ENCODE measurements at regions not wholly inside any gene's neighbourhood (a gene's known extent, or its start where the extent isn't known, plus 50 kb on each side); places are given as distances from the start of the nearest gene placed in this dataset.

DNA sequence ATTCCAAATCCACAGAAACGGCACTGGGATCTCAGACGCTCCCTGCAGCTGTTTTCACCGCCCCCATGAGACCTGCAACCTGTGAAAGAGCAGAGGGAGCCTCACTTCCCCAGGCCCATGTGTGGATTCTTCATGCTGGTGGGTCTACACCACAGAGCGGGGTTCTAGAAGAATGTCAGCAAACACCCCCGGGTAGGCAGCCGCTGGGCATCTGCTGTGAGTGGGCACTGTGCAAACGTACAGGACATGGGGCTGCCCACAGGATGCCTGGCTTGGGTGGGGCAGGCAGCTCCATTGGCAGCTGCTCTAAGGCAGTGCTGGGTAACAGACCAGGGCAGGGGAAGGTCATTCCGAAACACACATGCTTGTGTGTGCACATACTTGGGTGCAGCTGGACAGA, 174.9 kb downstream of the RBFOX3 start:
- TF ChIP-seq, protein P1, sequence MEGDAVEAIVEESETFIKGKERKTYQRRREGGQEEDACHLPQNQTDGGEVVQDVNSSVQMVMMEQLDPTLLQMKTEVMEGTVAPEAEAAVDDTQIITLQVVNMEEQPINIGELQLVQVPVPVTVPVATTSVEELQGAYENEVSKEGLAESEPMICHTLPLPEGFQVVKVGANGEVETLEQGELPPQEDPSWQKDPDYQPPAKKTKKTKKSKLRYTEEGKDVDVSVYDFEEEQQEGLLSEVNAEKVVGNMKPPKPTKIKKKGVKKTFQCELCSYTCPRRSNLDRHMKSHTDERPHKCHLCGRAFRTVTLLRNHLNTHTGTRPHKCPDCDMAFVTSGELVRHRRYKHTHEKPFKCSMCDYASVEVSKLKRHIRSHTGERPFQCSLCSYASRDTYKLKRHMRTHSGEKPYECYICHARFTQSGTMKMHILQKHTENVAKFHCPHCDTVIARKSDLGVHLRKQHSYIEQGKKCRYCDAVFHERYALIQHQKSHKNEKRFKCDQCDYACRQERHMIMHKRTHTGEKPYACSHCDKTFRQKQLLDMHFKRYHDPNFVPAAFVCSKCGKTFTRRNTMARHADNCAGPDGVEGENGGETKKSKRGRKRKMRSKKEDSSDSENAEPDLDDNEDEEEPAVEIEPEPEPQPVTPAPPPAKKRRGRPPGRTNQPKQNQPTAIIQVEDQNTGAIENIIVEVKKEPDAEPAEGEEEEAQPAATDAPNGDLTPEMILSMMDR (IDR thresholded peaks at IDR 0.05), result no peak
- TF ChIP-seq POLR2A (IDR thresholded peaks at IDR 0.05), result no peak
- TF ChIP-seq POLR2AphosphoS5 (IDR thresholded peaks at IDR 0.05), result no peak
